GM19035 (cell line): ENCODE measurements at regions not wholly inside any gene's neighbourhood (a gene's known extent, or its start where the extent isn't known, plus 50 kb on each side); places are given as distances from the start of the nearest gene placed in this dataset.

Source experiments
- ATAC-seq: cut with Tn5 transposase; IDR thresholded peaks from one replicate; pipeline ENCODE4 v1.9.1; 2021; ENCODE audit not compliant: unreplicated experiment

DNA sequence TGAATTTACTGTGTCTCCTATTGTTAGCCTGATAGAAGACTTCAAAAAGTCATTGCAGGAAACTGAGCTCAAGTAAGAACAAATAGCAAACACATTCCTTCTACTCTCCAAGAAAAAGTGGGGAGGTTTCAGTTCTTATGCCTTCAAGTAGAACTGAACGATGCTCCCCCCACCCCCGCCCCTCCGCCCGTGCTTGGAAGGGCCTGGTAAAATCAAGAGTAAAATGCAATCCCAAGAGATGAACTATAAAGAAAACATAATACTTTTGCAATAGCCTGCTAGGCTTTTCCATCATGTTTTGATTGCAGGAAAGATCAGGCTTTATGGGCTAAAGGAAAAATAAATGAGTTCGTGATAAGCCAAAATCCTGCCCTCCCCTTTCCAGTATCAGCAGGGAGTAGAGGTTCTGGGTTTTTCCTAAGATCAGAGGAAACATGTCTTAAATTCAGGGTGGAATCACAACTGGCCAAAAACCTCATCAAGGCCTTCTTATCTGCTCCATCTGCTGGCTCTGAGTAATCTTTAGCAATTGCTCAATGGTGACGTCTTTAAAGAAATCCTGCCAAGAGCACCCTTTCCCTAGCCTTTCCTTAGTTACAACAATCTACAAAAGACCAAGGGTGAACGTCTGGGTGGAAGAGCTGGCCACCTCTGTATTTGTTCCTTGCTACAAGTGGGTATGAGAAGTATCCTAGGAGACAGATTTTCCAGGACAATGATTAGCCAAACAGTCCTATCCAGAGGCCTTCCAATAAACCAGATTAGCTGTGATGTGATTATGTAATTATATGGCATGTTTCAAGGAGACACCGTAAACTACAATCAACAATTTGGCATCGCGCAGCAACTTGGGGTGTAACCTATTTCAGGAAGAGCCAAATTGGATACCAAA, 66.3 kb upstream of the FAM9C start:
- ATAC-seq = no peak

DNA sequence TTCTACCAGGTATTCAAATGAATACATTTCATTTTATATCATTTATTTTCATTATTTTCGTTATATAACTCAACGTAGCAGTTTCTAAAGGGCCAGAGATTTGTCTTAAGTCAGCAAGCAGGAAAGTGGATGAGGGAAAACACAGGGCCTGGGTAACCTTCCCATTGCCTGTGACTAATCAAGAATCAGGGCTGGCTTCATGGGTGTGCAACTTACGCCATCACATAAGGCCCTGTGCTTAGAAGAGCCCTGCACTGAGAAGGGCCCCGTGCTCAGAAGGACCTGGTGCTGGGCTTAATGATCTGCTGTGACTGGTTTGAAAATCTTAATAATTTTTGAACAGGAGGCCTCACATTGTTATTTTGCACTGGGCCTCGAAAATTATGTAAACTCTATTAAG, 65.4 kb upstream of the FAM9C start:
- ATAC-seq = no peak

- ATAC-seq = no peak
Observed at GRCh38 chrX:13103914-13104274, 59.5 kb upstream of the FAM9C start.

DNA sequence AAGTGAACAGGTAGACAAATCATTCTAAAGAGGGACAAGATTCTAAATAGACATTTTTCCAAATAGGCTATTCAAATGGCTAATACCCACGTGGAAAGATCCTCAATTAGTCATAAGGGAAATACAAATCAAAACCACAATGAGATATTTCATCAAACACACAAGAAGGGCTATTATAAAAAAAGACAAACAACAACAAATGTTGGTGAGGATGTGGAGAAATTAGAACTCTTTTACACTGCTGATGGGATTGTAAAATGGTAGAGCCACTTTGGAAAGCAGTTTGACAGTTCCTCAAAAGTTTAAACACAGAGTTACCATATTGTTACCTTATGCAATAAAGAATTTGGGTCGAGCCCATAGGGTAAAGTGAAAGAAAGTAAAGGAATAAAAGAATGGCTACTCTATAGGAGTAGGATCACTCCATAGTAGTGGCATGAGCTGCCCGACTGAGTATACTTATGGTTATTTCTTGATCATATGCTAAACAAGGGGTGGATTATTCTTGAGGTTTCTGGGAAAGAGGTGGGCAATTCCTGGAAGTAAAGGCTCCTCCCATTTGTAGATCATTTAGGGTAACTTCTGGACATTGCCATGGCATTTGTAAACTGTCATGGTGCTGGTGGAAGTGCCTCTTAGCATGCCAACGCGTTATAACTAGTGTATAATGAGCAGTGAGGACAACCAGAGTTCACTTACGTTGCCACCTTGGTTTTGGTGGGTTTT, 58.9 kb upstream of the FAM9C start:
- ATAC-seq = no peak

- ATAC-seq = no peak
Observed at GRCh38 chrX:13102636-13103035, 58.2 kb upstream of the FAM9C start.

GRCh38 chrX:13101441-13102139, 57.2 kb upstream of the FAM9C start:
- ATAC-seq = no peak

DNA sequence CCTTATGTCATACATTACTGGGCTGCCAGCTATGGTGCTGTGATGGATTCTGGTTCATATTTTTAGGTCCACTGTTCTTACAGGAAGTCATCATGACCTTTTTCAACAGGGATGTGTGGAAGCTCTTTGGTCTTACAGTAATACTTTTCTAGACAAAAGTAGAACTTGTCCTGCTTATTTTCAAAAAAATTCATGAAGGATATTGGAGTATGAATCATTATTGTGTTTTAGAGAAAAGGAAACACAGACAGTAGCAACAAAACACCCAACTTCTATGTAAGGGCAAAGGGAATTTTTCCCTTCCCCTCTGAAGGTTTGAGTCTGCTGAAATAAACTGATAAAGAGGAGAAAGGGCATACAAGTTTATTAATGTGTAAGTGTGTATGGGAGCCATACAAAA, 54.7 kb upstream of the FAM9C start:
- no peak for ATAC-seq

GRCh38 chrX:13096728-13097127, 52.3 kb upstream of the FAM9C start:
- ATAC-seq = no peak

GRCh38 chrX:13094828-13095341, 50.5 kb upstream of the FAM9C start:
- ATAC-seq = no peak

DNA sequence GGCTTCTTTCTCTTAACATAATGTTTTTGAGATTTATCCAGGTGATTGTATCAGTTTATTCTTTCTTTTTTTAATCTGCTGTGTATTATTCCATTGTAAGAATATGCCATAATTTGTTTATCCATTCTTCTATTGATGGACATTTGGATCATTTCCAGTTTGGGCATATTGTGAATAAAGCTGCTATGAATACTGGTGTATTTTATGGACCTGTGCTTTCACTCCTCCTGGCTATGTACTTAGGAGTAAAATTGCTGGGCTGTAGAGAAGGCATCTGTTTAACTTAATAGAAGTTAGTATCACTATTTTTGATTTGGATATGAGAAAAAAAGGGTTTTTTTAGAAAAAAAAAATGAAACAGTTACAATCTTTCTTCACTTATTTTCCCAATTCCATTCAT, 50.0 kb upstream of the FAM9C start:
- ATAC-seq = no peak
